ENCODE measurements at regions not wholly inside any gene's neighbourhood (a gene's known extent, or its start where the extent isn't known, plus 50 kb on each side); places are given as distances from the start of the nearest gene placed in this dataset.
"Not testable (repeated sequence)": the region's sequence is repeated elsewhere in the genome, so short reads cannot be mapped to it uniquely, and the experiment has no call there.

DNA sequence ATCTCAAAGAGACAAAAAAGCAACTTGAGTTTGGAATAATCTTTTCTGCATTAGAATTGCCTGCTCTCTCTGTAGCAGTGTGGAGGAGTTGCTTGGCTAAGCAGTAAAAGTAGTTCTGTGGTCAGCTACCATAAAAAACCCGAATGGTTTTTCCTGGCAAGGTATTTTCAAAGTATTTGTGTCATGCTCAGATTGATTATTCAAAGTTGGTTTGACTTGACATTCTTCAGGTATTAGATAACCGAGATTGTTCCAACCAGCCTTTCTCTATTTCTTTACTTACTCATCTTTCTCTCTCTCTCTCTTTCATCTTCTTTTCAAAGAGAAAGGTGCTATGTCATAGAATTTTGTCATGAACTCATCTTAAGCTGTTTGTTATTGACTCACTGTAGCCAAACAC lies 404.9 kb downstream of the CPS1 start:
- no peak for DNase-seq (ENCODE audit: low read depth in 2 of 2)

DNA sequence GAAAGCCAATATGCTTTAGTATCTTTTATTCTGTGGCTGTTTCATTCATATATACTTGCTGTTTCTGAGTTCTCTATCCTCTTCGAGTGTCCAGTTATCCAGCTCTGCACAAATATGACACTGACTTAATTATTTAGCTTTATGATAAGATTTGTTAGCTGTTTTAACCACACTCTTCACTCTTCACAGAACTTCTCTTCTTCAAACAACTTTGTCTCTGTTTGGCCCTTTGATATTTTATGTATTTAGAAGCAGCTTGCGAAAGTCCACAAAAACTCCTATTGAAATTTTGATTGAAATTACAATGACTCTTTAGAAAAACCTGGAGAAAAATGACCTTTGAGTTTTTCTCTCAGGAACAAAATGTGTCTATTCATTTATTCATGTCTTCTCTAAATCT lies 407.0 kb downstream of the CPS1 start:
- DNase-seq (ENCODE audit: low read depth in 2 of 2): no peak

DNA sequence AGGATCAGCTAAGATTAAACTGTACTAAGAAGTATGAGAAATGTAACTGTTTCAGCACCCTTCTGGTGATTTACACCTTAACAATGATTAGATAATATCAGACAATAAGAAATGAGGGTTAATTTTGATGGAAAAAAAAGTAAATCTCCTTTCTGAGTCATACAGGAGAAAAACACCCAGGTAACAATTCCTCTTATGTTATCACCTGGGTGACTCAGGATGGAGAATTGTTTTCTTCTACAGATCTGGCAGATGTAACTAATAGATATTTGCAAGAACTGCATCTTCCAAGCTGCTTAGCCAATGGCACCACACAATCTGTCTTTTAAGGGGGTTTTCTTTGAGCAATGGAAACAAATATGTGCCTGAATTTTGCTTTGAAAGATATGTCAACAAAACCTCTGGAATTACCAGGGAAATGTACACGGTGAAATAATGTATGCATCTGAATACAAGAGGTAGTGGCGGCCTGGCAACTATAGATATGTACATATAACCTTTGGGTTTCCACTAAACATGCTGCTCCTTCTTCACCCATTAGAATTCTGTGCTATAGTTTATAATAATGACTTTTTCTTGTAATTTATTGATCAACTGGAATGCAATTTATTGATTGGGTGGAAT lies 407.9 kb downstream of the CPS1 start:
- no peak for DNase-seq (ENCODE audit: low read depth in 2 of 2)

- no peak for DNase-seq (ENCODE audit: low read depth in 2 of 2)
Measured at GRCh38 chr2:210965472-210965871, 409.1 kb downstream of the CPS1 start.

GRCh38 chr2:210966330-210966729 lies 409.9 kb downstream of the CPS1 start:
- DNase-seq (ENCODE audit: low read depth in 2 of 2): no peak

DNA sequence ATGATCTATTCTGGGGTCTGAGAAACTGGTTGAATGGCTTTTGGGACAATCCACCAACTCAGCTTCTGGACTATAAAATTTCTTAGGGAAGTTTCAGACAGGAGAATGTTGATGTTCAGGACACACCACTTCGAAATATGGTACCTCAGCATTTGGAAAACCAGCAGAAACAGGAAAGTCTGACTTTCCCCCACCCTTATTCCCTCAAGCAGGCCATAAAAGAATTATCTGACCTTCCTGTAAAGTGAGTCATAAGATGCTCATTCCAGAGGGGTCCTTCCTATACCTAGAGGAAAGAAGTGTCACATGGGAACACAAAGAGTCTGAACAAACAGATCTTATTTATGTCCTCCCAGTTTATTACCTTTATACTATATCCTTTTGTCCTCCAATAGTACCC lies 415.0 kb downstream of the CPS1 start:
- DNase-seq (ENCODE audit: low read depth in 2 of 2): no peak

GRCh38 chr2:210986806-210987205 lies 430.4 kb downstream of the CPS1 start:
- DNase-seq (ENCODE audit: low read depth in 2 of 2): not testable (repeated sequence)

DNA sequence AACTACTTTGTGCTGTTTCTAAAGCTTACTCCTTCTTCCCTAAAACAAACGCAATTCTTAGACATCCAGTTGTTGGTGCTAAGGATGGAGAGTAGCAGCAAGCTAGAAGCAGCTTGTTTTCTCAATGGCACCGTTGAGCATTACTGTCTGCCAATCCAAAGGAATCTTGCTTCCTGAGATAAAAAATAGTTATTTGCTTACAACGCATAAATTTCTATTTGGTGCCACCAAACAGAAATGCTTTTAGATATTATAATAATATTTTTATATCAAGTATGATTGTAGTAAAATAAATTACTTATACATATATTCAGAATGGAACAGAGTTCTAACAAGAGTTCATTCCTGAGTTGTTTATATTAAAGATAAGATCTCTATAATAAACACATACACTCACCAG lies 434.7 kb downstream of the CPS1 start:
- DNase-seq (ENCODE audit: low read depth in 2 of 2): no peak

- no peak for DNase-seq (ENCODE audit: low read depth in 2 of 2)
Measured at GRCh38 chr2:210994104-210994503, 437.7 kb downstream of the CPS1 start.

DNA sequence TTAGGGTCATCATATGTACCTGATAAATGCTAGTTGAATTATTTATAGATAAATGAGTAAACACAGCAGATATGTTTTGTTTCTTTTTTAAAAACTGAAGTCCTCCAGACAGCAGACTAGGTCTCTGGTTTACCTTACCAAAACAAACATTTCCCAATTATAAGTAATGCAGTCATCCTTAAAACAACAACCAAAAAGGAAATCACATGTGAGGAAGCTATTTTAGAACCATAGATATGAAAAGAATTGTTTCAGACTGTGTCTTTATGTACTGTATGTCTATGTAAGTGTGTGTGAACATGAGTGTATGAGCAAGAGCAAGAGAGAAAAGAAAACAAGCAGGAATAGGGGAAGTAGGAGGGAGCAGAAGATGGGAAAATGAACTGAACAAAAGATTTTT lies 441.0 kb downstream of the CPS1 start:
- no peak for DNase-seq (ENCODE audit: low read depth in 2 of 2)

- DNase-seq (ENCODE audit: low read depth in 2 of 2): no peak
Measured at GRCh38 chr2:210998334-210998733, 441.9 kb downstream of the CPS1 start.

GRCh38 chr2:211014376-211014775 lies 458.0 kb downstream of the CPS1 start:
- no peak for DNase-seq (ENCODE audit: low read depth in 2 of 2)

GRCh38 chr2:211014906-211015305 lies 458.5 kb downstream of the CPS1 start:
- DNase-seq (ENCODE audit: low read depth in 2 of 2): no peak

- DNase-seq (ENCODE audit: low read depth in 2 of 2): not testable (repeated sequence)
Measured at GRCh38 chr2:211025089-211025488, 468.7 kb downstream of the CPS1 start.

GRCh38 chr2:211026109-211026508 lies 469.7 kb downstream of the CPS1 start:
- no peak for DNase-seq (ENCODE audit: low read depth in 2 of 2)

- DNase-seq (ENCODE audit: low read depth in 2 of 2): no peak
Measured at GRCh38 chr2:211027976-211028375, 471.6 kb downstream of the CPS1 start.

DNA sequence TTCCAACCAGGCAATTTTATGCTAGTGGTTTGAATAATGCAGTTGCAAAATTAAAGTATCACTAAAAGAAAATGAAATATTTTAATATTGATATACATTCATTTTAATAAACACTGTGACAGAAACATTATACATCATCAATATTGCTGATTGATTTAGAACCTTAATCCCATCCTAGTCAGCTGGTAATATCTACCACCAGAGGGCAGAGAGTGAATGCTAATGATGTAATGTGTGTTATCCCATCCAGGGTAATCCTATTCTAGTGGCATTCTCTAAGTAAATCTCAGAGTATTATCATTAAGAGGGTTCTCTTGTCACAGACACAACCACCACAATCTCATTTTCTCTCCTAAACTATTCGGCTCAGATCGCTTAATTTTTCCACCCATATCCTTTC lies 477.4 kb downstream of the CPS1 start:
- DNase-seq (ENCODE audit: low read depth in 2 of 2): no peak

GRCh38 chr2:211035548-211036185 lies 479.3 kb downstream of the CPS1 start:
- no peak for DNase-seq (ENCODE audit: low read depth in 2 of 2)

- DNase-seq (ENCODE audit: low read depth in 2 of 2): no peak
Measured at GRCh38 chr2:211045025-211045424, 488.6 kb downstream of the CPS1 start.

DNA sequence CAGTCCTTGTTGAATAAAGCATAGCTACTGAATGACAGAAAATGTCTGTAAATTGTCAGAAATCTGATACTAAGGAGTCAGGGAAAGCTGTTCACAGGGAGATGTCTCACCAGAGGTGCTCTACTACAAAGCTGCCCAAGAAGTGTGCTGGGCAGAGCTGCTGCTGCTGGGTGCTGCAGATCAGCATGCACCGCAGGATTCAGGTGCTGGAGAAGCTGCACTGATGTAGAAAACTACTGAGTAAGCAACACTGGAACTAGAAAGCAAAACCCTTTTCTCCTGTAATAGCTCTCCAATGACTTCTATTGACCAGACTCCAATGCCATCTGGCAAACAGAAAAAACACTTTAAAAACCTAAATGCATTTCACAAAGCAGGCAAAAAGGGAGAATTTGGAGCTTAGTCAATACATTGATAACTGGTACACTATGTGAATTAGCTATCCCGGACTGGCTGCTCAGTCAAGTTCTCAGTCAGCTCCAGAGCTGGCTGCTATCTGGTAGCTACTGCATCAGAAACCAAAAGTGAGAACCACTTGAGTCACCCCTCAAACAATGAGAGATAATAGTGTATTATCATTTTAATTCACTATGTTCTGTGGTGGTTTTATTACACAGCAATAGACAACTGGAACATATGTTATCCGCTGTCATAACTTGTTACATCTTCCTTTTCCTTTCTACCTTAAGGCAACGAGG lies 493.1 kb downstream of the CPS1 start:
- DNase-seq (ENCODE audit: low read depth in 2 of 2): no peak

- no peak for DNase-seq (ENCODE audit: low read depth in 2 of 2)
Measured at GRCh38 chr2:211055438-211055837, 499.0 kb downstream of the CPS1 start.

DNA sequence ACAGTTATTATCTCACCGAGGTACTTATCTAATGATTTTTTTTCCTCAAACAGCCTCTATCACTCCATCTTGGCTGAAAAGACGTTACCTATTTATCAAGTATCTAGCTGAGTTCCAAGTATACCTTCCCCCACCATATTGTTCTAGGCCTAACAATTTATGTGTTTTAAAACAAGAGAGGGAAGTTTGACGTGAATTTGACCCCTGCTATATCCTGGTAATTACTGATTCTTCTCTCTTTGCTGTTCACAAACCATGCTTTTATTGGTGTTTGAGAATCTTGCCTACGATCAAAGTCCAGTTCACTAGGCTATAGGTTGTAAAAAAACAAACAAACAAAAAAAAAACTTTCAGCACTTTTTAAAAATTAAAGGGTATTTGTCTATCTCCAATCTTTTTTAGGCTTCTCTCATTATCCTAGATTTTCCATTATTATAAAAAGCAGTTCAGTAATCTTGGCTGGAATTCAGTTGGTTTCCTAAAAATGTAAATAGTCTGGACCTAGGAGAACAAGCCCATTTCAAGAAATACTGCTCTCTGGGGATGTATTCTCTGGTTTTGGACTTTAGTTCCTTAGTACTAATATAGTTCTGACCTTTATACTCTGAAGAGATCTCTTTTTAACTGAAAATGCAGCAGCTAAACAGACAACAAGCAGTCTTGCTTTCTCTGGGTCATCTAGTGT lies 505.4 kb downstream of the CPS1 start:
- DNase-seq (ENCODE audit: low read depth in 2 of 2): no peak

DNA sequence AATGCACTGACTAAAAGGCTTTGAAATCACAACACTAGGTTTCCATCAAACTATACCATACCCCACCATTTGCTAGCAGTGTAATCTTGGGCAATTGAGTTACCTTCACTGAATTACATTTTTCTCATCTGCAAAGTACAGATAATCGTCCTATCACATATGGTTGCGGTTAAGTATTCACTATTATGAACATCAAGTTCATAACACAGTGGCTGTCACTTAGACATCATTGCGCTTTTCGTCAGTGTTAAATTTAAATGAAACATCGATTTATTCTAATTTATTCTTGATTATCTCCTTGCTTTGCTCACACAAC lies 505.9 kb downstream of the CPS1 start:
- DNase-seq (ENCODE audit: low read depth in 2 of 2): no peak

Measured in fibroblast of skin of left quadriceps (primary cell).